ENCODE measurements at regions not wholly inside any gene's neighbourhood (a gene's known extent, or its start where the extent isn't known, plus 50 kb on each side); places are given as distances from the start of the nearest gene placed in this dataset.
"Not testable (repeated sequence)": the region's sequence is repeated elsewhere in the genome, so short reads cannot be mapped to it uniquely, and the experiment has no call there.

- intact Hi-C loops (cut with DNase I) = no loop called here
- ATAC-seq (no peak), DNase-seq (ENCODE audit: low spot score) (no peak)
Measured at GRCh38 chr4:38387819-38388218, 276.2 kb upstream of the KLF3 start.

- ATAC-seq; intact Hi-C loops (cut with DNase I); DNase-seq (ENCODE audit: low spot score): not testable (repeated sequence)
Measured at GRCh38 chr4:38388907-38389306, 275.1 kb upstream of the KLF3 start.

GRCh38 chr4:38390969-38391545 is 272.9 kb upstream of the KLF3 start:
- ATAC-seq (no peak), DNase-seq (ENCODE audit: low spot score) (no peak)
- intact Hi-C loops (cut with DNase I) = no loop called here

GRCh38 chr4:38392223-38392855 is 271.7 kb upstream of the KLF3 start:
- ATAC-seq (no peak), DNase-seq (ENCODE audit: low spot score) (no peak)
- intact Hi-C loops (cut with DNase I) = no loop called here

GRCh38 chr4:38396091-38396490 is 267.9 kb upstream of the KLF3 start:
- intact Hi-C loops (cut with DNase I) = no loop called here

GRCh38 chr4:38396845-38397547 is 267.0 kb upstream of the KLF3 start:
- DNase-seq (ENCODE audit: low spot score) (no peak), ATAC-seq (no peak)
- intact Hi-C loops (cut with DNase I) = no loop called here

More at GRCh38 chr4:38396091-38396490, 267.9 kb upstream of the KLF3 start:
- no peak for DNase-seq (ENCODE audit: low spot score)
- no peak for ATAC-seq

GRCh38 chr4:38400946-38401345 is 263.1 kb upstream of the KLF3 start:
- intact Hi-C loops (cut with DNase I) = no loop called here
- DNase-seq (ENCODE audit: low spot score) (no peak), ATAC-seq (no peak)

GRCh38 chr4:38406243-38406642 is 257.8 kb upstream of the KLF3 start:
- intact Hi-C loops (cut with DNase I) = no loop called here
- ATAC-seq = peak; percentile 68
- no peak for DNase-seq (ENCODE audit: low spot score)

GRCh38 chr4:38409852-38410251 is 254.1 kb upstream of the KLF3 start:
- intact Hi-C loops (cut with DNase I) = no loop called here
- no peak for ATAC-seq

GRCh38 chr4:38411092-38411491 is 252.9 kb upstream of the KLF3 start:
- ATAC-seq = no peak
- intact Hi-C loops (cut with DNase I) = no loop called here

More at GRCh38 chr4:38409852-38410251, 254.1 kb upstream of the KLF3 start:
- DNase-seq (ENCODE audit: low spot score) = no peak

GRCh38 chr4:38411981-38412536 is 251.9 kb upstream of the KLF3 start:
- DNase-seq (ENCODE audit: low spot score) (no peak), ATAC-seq (peak; percentile 55)
- intact Hi-C loops (cut with DNase I) = no loop called here

More at GRCh38 chr4:38411092-38411491, 252.9 kb upstream of the KLF3 start:
- no peak for DNase-seq (ENCODE audit: low spot score)

- ATAC-seq (no peak), DNase-seq (ENCODE audit: low spot score) (no peak)
- intact Hi-C loops (cut with DNase I) = no loop called here
Measured at GRCh38 chr4:38413524-38414341, 250.3 kb upstream of the KLF3 start.

- intact Hi-C loops (cut with DNase I) = no loop called here
- ATAC-seq (no peak), DNase-seq (ENCODE audit: low spot score) (no peak)
Measured at GRCh38 chr4:38414410-38414809, 249.6 kb upstream of the KLF3 start.

- DNase-seq (ENCODE audit: low spot score) = no peak
- no peak for ATAC-seq
Measured at GRCh38 chr4:38415682-38416081, 248.3 kb upstream of the KLF3 start.

GRCh38 chr4:38416450-38417014 is 247.5 kb upstream of the KLF3 start:
- no peak for ATAC-seq
- intact Hi-C loops (cut with DNase I) = no loop called here
- DNase-seq (ENCODE audit: low spot score) = no peak

More at GRCh38 chr4:38415682-38416081, 248.3 kb upstream of the KLF3 start:
- intact Hi-C loops (cut with DNase I) = no loop called here

GRCh38 chr4:38420254-38420653 is 243.7 kb upstream of the KLF3 start:
- ATAC-seq; intact Hi-C loops (cut with DNase I); DNase-seq (ENCODE audit: low spot score): not testable (repeated sequence)

GRCh38 chr4:38422850-38423249 is 241.1 kb upstream of the KLF3 start:
- DNase-seq (ENCODE audit: low spot score) (no peak), ATAC-seq (no peak)
- intact Hi-C loops (cut with DNase I) = no loop called here

GRCh38 chr4:38424151-38424871 is 239.7 kb upstream of the KLF3 start:
- peak; percentile 49 for ATAC-seq
- intact Hi-C loops (cut with DNase I) = no loop called here

More at GRCh38 chr4:38424151-38424871, 239.7 kb upstream of the KLF3 start:
- DNase-seq (ENCODE audit: low spot score) = no peak

All from sciatic nerve (tissue), 2 donors.